ENCODE measurements at regions not wholly inside any gene's neighbourhood (a gene's known extent, or its start where the extent isn't known, plus 50 kb on each side); places are given as distances from the start of the nearest gene placed in this dataset.

GRCh38 chr6:28711325-28711724 lies 185.6 kb downstream of the GPX5 start:
- no peak for DNase-seq
- Mint-ChIP-seq H3K36me3 (ENCODE audit: low read depth) (peaks cover 30% of the 10 kb centered on the region), H3K9me3 (peaks cover 41% of the 10 kb centered on the region), H3K27me3 (ENCODE audit: low read depth, poor library complexity) (peaks cover 67% of the 10 kb centered on the region), H3K27ac (no peak overlapping the region), H3K4me1 (peaks cover 12% of the 10 kb centered on the region), H3K4me3 (no peak overlapping the region)
- no peak for TF ChIP-seq CTCF (IDR thresholded peaks at IDR 0.05)

GRCh38 chr6:28711788-28712341 lies 186.2 kb downstream of the GPX5 start:
- no peak overlapping the region for H3K27ac Mint-ChIP-seq
- TF ChIP-seq CTCF (IDR thresholded peaks at IDR 0.05) = no peak
- DNase-seq = no peak
- peaks cover 35% of the 10 kb centered on the region for H3K9me3 Mint-ChIP-seq
- no peak overlapping the region for H3K4me3 Mint-ChIP-seq
- peaks cover 25% of the 10 kb centered on the region for H3K36me3 Mint-ChIP-seq (ENCODE audit: low read depth)
- H3K27me3 Mint-ChIP-seq (ENCODE audit: low read depth, poor library complexity) = peaks cover 71% of the 10 kb centered on the region
- H3K4me1 Mint-ChIP-seq = peaks cover 12% of the 10 kb centered on the region

- H3K9me3 Mint-ChIP-seq = peaks cover 25% of the 10 kb centered on the region
Measured at GRCh38 chr6:28712982-28713381, 187.3 kb downstream of the GPX5 start.

GRCh38 chr6:28719275-28719940 lies 193.7 kb downstream of the GPX5 start:
- no peak overlapping the region for H3K4me3 Mint-ChIP-seq
- peaks cover 87% of the 10 kb centered on the region for H3K27me3 Mint-ChIP-seq (ENCODE audit: low read depth, poor library complexity)
- peaks cover 7% of the 10 kb centered on the region for H3K9me3 Mint-ChIP-seq
- DNase-seq = no peak
- no peaks in the 10 kb centered on the region for H3K36me3 Mint-ChIP-seq (ENCODE audit: low read depth)
- no peak overlapping the region for H3K27ac Mint-ChIP-seq
- TF ChIP-seq CTCF (IDR thresholded peaks at IDR 0.05) = no peak
- no peaks in the 10 kb centered on the region for H3K4me1 Mint-ChIP-seq

More at GRCh38 chr6:28712982-28713381, 187.3 kb downstream of the GPX5 start:
- Mint-ChIP-seq H3K27me3 (ENCODE audit: low read depth, poor library complexity) (peaks cover 73% of the 10 kb centered on the region), H3K36me3 (ENCODE audit: low read depth) (peaks cover 13% of the 10 kb centered on the region), H3K4me1 (peaks cover 12% of the 10 kb centered on the region), H3K4me3 (no peak overlapping the region), H3K27ac (no peak overlapping the region)
- no peak for TF ChIP-seq CTCF (IDR thresholded peaks at IDR 0.05)
- DNase-seq = no peak

GRCh38 chr6:28720357-28721231 lies 194.9 kb downstream of the GPX5 start:
- TF ChIP-seq CTCF (IDR thresholded peaks at IDR 0.05) = no peak
- H3K36me3 Mint-ChIP-seq (ENCODE audit: low read depth) = no peaks in the 10 kb centered on the region
- no peak overlapping the region for H3K27ac Mint-ChIP-seq
- no peaks in the 10 kb centered on the region for H3K4me1 Mint-ChIP-seq
- no peak for DNase-seq
- peaks cover 7% of the 10 kb centered on the region for H3K9me3 Mint-ChIP-seq
- peaks cover 87% of the 10 kb centered on the region for H3K27me3 Mint-ChIP-seq (ENCODE audit: low read depth, poor library complexity)
- H3K4me3 Mint-ChIP-seq = peak overlapping the region; percentile 46

Data from nephron progenitor cell (in vitro differentiated cells).